Sigmoid colon (tissue), 4 donors: ENCODE measurements at regions not wholly inside any gene's neighbourhood (a gene's known extent, or its start where the extent isn't known, plus 50 kb on each side); places are given as distances from the start of the nearest gene placed in this dataset.

Experiments
- CTCF ChIP-seq, 4 experiments: fragments of 450-650 bp in 3 of 4; fragments of 200-600 bp in 1 of 4; IDR thresholded peaks; one replicate each; pipeline ENCODE4 v1.5.1; 2016 to 2019; ENCODE audit warnings: antibody characterized with exemption in 4 of 4, mild to moderate bottlenecking in 3 of 4, moderate library complexity in 2 of 4
- EP300 ChIP-seq, 4 donors: sonication (generic); formaldehyde crosslinking; IDR thresholded peaks; one replicate each; pipeline ENCODE4 v1.6.1; 2017; ENCODE audit warnings: antibody characterized with exemption in 4 of 4
- POLR2A ChIP-seq, 2 donors: fragments of 450-650 bp; IDR thresholded peaks; one replicate each; pipeline ENCODE4 v1.6.1; 2016; ENCODE audit warnings: antibody characterized with exemption in 2 of 2, mild to moderate bottlenecking in 2 of 2, moderate library complexity in 2 of 2
- POLR2AphosphoS5 ChIP-seq, 4 donors: sonication (generic); formaldehyde crosslinking; IDR thresholded peaks; one replicate each; pipeline ENCODE4 v1.6.1; 2017; ENCODE audit warnings: antibody characterized with exemption in 4 of 4

- TF ChIP-seq CTCF (IDR thresholded peaks at IDR 0.05) (no peak), POLR2AphosphoS5 (IDR thresholded peaks at IDR 0.05) (no peak), POLR2A (IDR thresholded peaks at IDR 0.05) (no peak), EP300 (IDR thresholded peaks at IDR 0.05) (no peak)
Observed at GRCh38 chr14:98195256-98195655, 1076.7 kb downstream of the BCL11B start.
